GM11168 (cell line): ENCODE measurements at regions not wholly inside any gene's neighbourhood (a gene's known extent, or its start where the extent isn't known, plus 50 kb on each side); places are given as distances from the start of the nearest gene placed in this dataset.

Source experiments
- in situ Hi-C: fragments of 300-500 bp; cut with MboI; formaldehyde crosslinking; loops from one replicate; pipeline ENCODE4 v1.12.0; 2022; ENCODE audit warnings: low sequenced_read_pairs; ENCODE audit not compliant: unreplicated experiment

GRCh38 chr12:4223273-4223845 lies 50.2 kb upstream of the CCND2 start:
- in situ Hi-C loops = no loop called here

GRCh38 chr12:4221258-4221620 lies 52.3 kb upstream of the CCND2 start:
- in situ Hi-C loops = no loop called here

GRCh38 chr12:4220536-4221257 lies 52.9 kb upstream of the CCND2 start:
- in situ Hi-C loops = no loop called here

GRCh38 chr12:4217091-4217490 lies 56.5 kb upstream of the CCND2 start:
- in situ Hi-C loops = no loop called here

- in situ Hi-C loops = no loop called here
Observed at GRCh38 chr12:4216187-4216927, 57.2 kb upstream of the CCND2 start.

GRCh38 chr12:4215229-4216186 lies 58.1 kb upstream of the CCND2 start:
- in situ Hi-C loops = no loop called here

GRCh38 chr12:4214877-4215228 lies 58.7 kb upstream of the CCND2 start:
- in situ Hi-C loops = no loop called here

GRCh38 chr12:4213471-4213870 lies 60.1 kb upstream of the CCND2 start:
- in situ Hi-C loops = no loop called here

GRCh38 chr12:4212845-4213244 lies 60.7 kb upstream of the CCND2 start:
- in situ Hi-C loops = no loop called here

GRCh38 chr12:4211372-4211771 lies 62.2 kb upstream of the CCND2 start:
- in situ Hi-C loops = no loop called here

- in situ Hi-C loops = no loop called here
Observed at GRCh38 chr12:4210183-4210582, 63.4 kb upstream of the CCND2 start.

GRCh38 chr12:4206470-4206869 lies 67.1 kb upstream of the CCND2 start:
- in situ Hi-C loops = no loop called here

GRCh38 chr12:4203772-4204376 lies 69.7 kb upstream of the CCND2 start:
- in situ Hi-C loops = no loop called here

GRCh38 chr12:4202918-4203317 lies 70.6 kb upstream of the CCND2 start:
- in situ Hi-C loops = no loop called here

GRCh38 chr12:4202487-4202886 lies 71.1 kb upstream of the CCND2 start:
- in situ Hi-C loops = no loop called here

GRCh38 chr12:4201333-4202100 lies 72.0 kb upstream of the CCND2 start:
- in situ Hi-C loops = no loop called here

- in situ Hi-C loops = no loop called here
Observed at GRCh38 chr12:4197922-4198763, 75.4 kb upstream of the CCND2 start.

- in situ Hi-C loops = no loop called here
Observed at GRCh38 chr12:4196805-4197420, 76.6 kb upstream of the CCND2 start.
